Uterus (tissue), 3 donors: ENCODE measurements at regions not wholly inside any gene's neighbourhood (a gene's known extent, or its start where the extent isn't known, plus 50 kb on each side); places are given as distances from the start of the nearest gene placed in this dataset.
"Not testable (repeated sequence)": the region's sequence is repeated elsewhere in the genome, so short reads cannot be mapped to it uniquely, and the experiment has no call there.

Experiments
- DNase-seq, 2 donors: peaks; one replicate each; pipeline ENCODE4 v3.0.0-alpha.2; 2019 to 2020
- H3K27ac ChIP-seq, 2 donors: fragments of 200-600 bp; sonication (generic); 1 replicate in 1 of 2; 2 replicates in 1 of 2; pipeline ENCODE4 v1.5.1; 2016 to 2018
- H3K27me3 ChIP-seq, 2 donors: fragments of 200-600 bp; sonication (generic); one replicate each; pipeline ENCODE4 v1.5.1; 2018 to 2019; ENCODE audit warnings: control low read depth in 1 of 2
- H3K36me3 ChIP-seq, 2 donors: fragments of 200-600 bp; sonication (generic); one replicate each; pipeline ENCODE4 v1.5.1; 2019; ENCODE audit warnings: control low read depth in 1 of 2
- H3K4me1 ChIP-seq, 2 donors: fragments of 200-600 bp; sonication (generic); one replicate each; pipeline ENCODE4 v1.5.1; 2018 to 2019; ENCODE audit warnings: control low read depth in 1 of 2
- H3K4me3 ChIP-seq, 2 donors: fragments of 200-600 bp; sonication (generic); 1 replicate in 1 of 2; 2 replicates in 1 of 2; pipeline ENCODE4 v1.5.1; 2018 to 2019; ENCODE audit warnings: mild to moderate bottlenecking in 1 of 2
- H3K9me3 ChIP-seq, 2 donors: fragments of 200-600 bp; sonication (generic); one replicate each; pipeline ENCODE4 v1.5.1; 2019; ENCODE audit warnings: control low read depth in 1 of 2
- POLR2A ChIP-seq, 2 donors: fragments of 450-650 bp; IDR thresholded peaks; one replicate each; pipeline ENCODE4 v1.6.1; 2016; ENCODE audit warnings: antibody characterized with exemption in 2 of 2, mild to moderate bottlenecking in 1 of 2, moderate library complexity in 1 of 2
- intact Hi-C: fragments of 100-400 bp; cut with DNase I; formaldehyde crosslinking; loops from one replicate; pipeline ENCODE4 v1.15.1; 2023; ENCODE audit warnings: low total_unique reads
- TF ChIP-seq, protein P1 (sequence below), 4 experiments: fragments of 200-600 bp in 2 of 4; fragments of 450-650 bp in 2 of 4; sonication (generic) in 2 of 4; IDR thresholded peaks; one replicate each; pipeline ENCODE4 v1.5.1; 2016 to 2019; ENCODE audit warnings: antibody characterized with exemption in 4 of 4, mild to moderate bottlenecking in 2 of 4, moderate library complexity in 1 of 4
- donor health status: DM: yes; HTN: yes; CAD: no.

DNA sequence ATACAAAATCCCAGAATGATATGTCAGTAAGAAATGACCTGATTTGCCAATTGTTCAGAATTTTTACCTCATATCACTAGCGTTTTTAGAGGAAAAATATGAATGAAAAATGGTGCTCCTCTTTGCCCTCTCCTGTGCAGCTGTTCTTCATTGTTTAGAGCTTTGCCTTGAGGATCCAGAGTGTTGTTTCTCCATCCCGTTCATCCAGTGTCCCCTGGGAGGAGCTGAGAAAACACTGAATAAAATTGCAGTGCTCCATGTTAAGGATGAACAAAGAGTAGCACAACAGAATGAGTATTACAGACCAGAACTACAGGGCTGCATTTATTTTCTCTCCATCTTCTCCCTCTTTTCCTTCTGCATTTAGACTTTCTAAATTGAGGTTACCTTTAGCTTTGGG lies 133.1 kb downstream of the ADCYAP1 start:
- Histone ChIP-seq H3K4me1 (no peaks in the 10 kb centered on the region), H3K27ac (no peak overlapping the region), H3K27me3 (no peaks in the 10 kb centered on the region), H3K9me3 (no peaks in the 10 kb centered on the region), H3K4me3 (no peak overlapping the region), H3K36me3 (no peaks in the 10 kb centered on the region)
- DNase-seq: no peak
- TF ChIP-seq POLR2A (IDR thresholded peaks at IDR 0.05): no peak
- TF ChIP-seq, protein P1, sequence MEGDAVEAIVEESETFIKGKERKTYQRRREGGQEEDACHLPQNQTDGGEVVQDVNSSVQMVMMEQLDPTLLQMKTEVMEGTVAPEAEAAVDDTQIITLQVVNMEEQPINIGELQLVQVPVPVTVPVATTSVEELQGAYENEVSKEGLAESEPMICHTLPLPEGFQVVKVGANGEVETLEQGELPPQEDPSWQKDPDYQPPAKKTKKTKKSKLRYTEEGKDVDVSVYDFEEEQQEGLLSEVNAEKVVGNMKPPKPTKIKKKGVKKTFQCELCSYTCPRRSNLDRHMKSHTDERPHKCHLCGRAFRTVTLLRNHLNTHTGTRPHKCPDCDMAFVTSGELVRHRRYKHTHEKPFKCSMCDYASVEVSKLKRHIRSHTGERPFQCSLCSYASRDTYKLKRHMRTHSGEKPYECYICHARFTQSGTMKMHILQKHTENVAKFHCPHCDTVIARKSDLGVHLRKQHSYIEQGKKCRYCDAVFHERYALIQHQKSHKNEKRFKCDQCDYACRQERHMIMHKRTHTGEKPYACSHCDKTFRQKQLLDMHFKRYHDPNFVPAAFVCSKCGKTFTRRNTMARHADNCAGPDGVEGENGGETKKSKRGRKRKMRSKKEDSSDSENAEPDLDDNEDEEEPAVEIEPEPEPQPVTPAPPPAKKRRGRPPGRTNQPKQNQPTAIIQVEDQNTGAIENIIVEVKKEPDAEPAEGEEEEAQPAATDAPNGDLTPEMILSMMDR (IDR thresholded peaks at IDR 0.05): no peak
- intact Hi-C loops: no loop called here

DNA sequence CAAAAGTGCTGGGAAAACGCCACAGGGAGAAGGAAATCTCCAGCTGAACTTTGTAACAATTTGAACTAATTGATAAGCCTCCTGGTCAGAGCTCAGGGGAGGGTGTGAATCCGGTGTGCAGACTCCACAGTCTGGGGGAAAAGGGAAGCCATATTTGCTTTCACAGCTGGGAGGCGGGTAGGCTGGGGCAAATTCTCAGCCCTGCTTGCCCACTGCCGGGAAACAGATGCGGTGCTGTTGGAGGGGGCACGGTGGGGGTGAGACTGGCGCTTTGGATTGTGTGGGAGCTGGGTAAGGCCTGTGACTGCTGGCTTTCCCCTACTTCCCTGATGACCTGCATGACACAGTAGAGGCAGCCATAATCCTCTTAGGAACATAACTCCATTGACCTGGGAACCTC lies 134.8 kb downstream of the ADCYAP1 start:
- H3K27ac ChIP-seq: no peak overlapping the region
- TF ChIP-seq, protein P1 (IDR thresholded peaks at IDR 0.05): no peak
- no peak for TF ChIP-seq POLR2A (IDR thresholded peaks at IDR 0.05)
- H3K36me3 ChIP-seq: no peaks in the 10 kb centered on the region
- H3K4me1 ChIP-seq: no peaks in the 10 kb centered on the region
- DNase-seq: no peak
- intact Hi-C loops: no loop called here
- H3K27me3 ChIP-seq: no peaks in the 10 kb centered on the region
- H3K4me3 ChIP-seq: no peak overlapping the region
- no peaks in the 10 kb centered on the region for H3K9me3 ChIP-seq

DNA sequence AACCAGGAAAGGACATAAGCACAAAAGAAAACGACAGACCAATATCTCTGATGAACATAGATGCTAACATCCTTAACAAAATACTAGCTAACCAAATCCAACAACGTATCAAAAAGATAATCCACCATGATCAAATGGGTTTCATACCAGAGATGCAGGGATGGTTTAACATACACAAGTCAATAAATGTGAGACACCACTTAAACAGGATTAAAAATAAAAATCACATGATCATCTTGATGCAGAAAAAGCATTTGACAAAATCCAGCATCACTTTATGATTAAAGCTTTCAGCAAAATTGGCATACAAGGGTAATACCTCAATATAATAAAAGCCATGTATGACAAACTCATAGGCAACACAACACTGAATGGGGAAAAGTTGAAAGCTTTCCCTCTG lies 138.4 kb downstream of the ADCYAP1 start:
- H3K27me3 ChIP-seq, intact Hi-C loops, H3K36me3 ChIP-seq, DNase-seq, H3K27ac ChIP-seq, H3K9me3 ChIP-seq, H3K4me3 ChIP-seq, H3K4me1 ChIP-seq: not testable (repeated sequence)

DNA sequence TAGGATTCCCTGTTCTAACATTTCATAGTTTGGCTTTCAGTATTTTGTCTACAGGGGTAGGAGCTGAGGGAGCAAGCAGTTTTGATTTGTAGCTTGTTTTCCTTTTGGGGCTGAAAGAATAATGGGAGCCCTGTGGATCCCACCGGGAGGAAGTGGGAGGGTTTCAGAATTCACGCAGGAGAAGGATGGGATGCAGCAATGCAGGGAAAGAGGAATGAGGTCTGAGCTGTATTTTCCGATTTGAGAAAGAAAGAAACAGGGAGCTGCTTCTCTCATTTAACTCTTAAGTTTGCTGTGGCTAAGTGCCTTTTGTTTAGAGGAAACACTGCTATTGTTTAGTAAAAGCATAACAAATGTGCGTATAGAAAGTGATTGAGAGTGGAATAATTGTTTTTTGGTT lies 141.0 kb downstream of the ADCYAP1 start:
- intact Hi-C loops: no loop called here
- H3K36me3 ChIP-seq: no peaks in the 10 kb centered on the region
- no peak overlapping the region for H3K4me3 ChIP-seq
- H3K4me1 ChIP-seq: peaks cover 0 to 6% of the 10 kb centered on the region in 2 donors
- no peak for TF ChIP-seq POLR2A (IDR thresholded peaks at IDR 0.05)
- TF ChIP-seq, protein P1 (IDR thresholded peaks at IDR 0.05): no peak
- DNase-seq: no peak
- peak overlapping the region in 1 of 2 donors; percentile 52 for H3K27ac ChIP-seq
- no peaks in the 10 kb centered on the region for H3K9me3 ChIP-seq
- no peaks in the 10 kb centered on the region for H3K27me3 ChIP-seq

DNA sequence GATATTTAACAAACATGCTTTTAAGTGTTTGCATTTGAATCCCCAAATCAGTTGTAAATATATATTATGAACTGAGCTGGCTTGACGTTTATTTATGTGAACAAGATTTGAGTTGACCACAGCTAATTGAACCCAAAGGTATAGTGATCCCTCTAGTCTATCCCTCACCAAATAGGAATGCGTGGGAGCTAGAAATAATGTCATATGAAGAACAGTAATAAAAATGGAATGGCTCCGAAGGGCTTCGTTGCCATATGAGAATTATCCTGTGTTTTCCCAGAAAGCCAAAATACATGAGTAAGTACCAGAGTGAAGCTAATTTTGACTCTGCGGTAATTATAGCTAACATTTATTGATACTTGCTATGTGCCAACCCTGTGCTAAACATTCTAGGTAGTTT lies 142.7 kb downstream of the ADCYAP1 start:
- Histone ChIP-seq H3K4me1 (peaks cover 0 to 6% of the 10 kb centered on the region in 2 donors), H3K27me3 (no peaks in the 10 kb centered on the region), H3K4me3 (no peak overlapping the region), H3K9me3 (no peaks in the 10 kb centered on the region), H3K27ac (peak overlapping the region in 1 of 2 donors; percentile 10), H3K36me3 (no peaks in the 10 kb centered on the region)
- TF ChIP-seq, protein P1 (IDR thresholded peaks at IDR 0.05): no peak
- TF ChIP-seq POLR2A (IDR thresholded peaks at IDR 0.05): no peak
- no peak for DNase-seq
- intact Hi-C loops: no loop called here

DNA sequence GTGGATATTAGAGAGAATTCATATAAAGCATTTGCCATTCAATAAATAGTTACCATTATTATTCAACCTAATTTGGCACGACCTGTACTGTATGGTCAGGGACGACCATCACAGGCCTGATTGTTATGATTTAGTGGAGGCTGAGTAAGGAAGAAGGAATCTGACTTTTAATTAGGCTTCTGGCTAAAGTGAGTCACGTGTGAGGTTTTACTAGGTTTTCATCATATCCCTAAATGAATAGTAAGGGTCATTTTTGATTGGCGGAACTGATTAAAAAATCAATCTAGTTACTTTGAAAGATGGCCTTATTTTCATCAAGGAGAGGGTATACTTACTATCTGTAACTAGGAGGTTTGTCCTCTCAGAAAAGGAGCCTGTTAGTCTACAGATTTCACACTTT lies 143.4 kb downstream of the ADCYAP1 start:
- H3K4me3 ChIP-seq: no peak overlapping the region
- H3K4me1 ChIP-seq: peaks cover 0 to 6% of the 10 kb centered on the region in 2 donors
- H3K9me3 ChIP-seq: no peaks in the 10 kb centered on the region
- intact Hi-C loops: no loop called here
- DNase-seq: no peak
- H3K36me3 ChIP-seq: no peaks in the 10 kb centered on the region
- peak overlapping the region in 1 of 2 donors; percentile 10 for H3K27ac ChIP-seq
- TF ChIP-seq, protein P1 (IDR thresholded peaks at IDR 0.05): no peak
- TF ChIP-seq POLR2A (IDR thresholded peaks at IDR 0.05): no peak
- H3K27me3 ChIP-seq: no peaks in the 10 kb centered on the region
